Activated CD4-positive, alpha-beta T cell treated with anti-CD3 and anti-CD28 coated beads for 24 hours (primary cell): ENCODE measurements at regions not wholly inside any gene's neighbourhood (a gene's known extent, or its start where the extent isn't known, plus 50 kb on each side); places are given as distances from the start of the nearest gene placed in this dataset.

ENCODE experiments used
- DNase-seq, 2 donors: peaks; one replicate each; pipeline ENCODE4 v3.0.0-alpha.2; 2020; ENCODE audit warnings: low read depth in 2 of 2

DNA sequence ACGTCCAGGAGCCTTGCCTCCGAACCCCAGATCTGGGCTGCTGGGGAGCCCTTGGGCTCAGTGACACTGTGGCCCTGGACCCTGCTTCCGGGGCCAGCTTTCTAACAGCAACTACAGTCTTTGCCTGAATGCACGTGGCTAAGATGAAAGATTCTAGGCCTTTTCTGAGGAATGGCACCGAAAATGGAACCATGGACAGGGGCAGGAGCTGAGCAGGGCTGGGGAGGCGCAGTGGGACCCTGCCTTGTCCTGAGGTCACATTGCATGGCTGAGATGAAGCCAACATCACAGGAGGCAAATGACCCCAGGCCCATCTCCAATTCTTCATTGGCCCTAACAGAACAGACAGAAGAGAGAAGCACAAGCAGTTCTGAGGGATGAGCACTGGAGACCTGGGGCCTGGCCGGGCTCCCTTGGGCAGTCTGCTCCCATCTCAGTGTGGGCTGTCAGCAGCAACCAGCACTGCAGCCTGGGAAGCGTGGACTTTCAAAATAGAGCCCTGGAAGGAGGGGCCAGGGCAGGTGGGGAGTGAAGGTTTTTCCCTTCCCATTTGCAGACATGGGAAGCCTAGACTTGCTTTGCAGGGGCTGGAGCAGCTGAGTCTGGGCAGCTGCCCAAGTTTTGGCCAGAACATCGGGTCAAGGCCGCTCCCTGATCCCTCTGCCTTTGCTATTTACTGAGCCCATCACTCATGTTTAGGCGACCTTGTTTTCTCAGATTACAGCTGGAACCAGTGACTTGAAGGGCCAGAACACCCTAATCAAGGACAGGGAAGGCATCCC, 114.4 kb upstream of the TCERG1L start:
- no peak for DNase-seq

DNA sequence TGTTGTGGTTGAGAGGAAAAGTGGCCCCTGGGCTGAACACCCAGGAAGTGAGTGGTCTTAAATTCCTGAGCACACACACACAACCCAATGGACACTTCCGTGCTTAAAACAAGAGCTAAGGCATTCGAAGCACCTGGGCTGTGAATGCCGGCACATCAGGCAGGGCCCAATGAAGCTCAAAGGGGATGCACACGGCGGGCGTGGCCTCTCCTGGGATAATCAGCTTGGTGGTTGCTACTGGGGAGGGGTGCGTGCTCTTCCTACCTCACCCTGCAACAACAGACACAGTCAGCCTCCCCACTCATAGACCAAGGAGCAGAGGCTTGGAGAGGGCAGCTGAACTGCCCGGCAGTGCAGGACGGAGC, 115.0 kb upstream of the TCERG1L start:
- DNase-seq: no peak

DNA sequence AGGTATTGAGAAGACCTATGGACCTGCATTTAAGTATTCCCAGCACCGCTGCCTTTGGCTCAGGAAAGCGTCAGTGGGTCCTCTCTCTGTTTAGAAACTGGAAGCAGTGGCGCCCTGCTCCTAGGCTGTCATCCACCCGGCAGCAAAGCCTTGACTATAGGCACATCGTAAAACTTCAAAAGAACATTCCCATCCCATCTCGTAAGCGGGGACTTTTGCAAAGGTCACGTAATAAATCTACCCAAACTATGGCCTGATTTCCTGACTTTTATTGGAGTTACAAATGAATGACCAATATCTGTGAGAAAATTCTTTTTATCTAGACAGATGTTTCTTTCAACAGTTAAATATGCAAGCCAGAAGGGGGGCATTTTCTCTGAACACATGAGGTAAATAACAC, 115.8 kb upstream of the TCERG1L start:
- no peak for DNase-seq

DNA sequence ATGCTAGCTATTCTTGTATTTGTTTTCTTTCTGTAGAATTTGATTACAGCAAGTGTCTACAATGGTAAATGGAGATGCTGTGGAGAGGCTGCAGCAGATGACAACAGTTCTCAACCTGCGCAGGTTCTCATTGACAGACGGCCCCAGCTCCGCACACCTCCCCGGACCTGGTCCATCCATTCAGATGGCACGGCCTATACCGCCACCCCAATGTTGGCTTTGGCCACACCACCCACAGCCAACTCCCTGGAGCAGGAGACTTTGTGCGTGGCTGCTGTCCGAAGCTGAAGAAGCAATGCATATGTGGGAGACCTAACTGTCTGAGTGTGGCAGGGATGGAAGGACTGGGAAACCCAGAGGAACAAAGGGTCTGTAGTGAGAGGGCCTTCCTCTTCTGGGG, 116.4 kb upstream of the TCERG1L start:
- DNase-seq: no peak

DNA sequence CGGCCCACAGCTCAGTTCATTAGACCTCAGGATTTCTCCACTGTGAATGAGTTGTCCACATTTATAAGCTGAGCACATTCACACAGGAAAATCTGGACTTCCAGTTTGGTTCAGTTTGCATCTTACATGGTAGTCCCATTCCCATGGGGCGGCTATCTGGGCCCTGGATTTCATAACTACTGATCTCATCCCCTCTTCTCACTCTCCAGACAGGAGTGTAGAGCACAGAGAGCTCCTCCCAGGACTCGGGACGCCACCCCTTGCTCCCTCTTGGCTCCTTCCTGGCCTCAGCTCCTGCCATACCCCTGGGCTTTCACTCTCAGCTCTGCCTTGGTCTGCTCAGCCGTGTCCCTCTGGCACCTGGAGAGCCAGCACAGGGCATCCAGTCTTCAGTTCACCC, 117.6 kb upstream of the TCERG1L start:
- no peak for DNase-seq

DNA sequence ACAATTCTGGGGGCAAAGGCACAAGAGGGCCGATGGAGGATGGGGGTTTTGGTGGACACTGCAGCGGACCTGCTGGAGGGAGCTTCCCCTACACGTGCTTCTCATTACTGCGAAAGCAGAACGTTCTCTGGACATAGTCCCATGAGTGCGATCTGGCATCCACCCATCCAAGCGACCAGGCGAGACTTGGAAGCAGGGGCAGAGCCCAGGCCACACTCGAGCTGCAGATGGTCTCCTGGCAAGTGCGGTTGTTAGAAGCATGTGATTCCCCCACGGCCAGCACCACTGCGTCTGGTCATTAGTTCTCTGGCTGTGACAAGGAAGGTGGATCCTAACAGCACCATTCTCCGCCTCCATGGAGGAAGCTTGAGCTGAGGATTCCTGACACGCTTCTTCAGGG, 118.4 kb upstream of the TCERG1L start:
- no peak for DNase-seq

DNA sequence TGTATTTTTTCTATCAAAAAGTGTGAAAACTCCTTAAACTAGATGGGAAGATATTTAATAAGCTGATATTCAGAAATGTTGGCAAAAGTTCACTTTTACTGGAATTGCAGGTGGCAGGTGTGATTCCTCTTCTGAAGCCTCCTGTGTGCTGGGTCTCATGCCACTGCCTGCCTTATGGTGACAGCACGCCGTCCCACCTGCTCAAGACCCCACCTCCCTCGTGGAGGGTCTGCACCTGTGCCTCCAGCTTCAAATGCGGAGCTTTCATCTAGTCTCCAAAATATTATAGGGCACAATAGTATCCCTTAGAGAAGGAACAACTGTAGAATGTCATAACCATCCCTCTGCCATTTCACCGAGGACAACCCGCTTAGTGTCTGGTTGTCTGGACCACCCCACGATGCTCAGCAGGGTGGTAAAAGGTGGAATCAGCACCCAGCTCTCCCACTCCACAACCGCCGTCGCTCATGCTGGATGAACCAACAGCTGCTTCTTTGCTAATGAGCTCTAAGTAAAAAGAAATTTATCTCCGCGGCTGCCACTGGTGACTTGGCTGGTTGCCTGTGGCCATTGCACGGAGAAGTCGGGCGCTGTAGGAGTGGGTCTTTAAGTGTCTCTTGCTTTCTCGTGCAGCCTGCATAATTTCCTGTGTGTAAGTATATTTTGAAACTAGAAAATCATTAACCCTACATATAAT, 119.3 kb upstream of the TCERG1L start:
- no peak for DNase-seq

DNA sequence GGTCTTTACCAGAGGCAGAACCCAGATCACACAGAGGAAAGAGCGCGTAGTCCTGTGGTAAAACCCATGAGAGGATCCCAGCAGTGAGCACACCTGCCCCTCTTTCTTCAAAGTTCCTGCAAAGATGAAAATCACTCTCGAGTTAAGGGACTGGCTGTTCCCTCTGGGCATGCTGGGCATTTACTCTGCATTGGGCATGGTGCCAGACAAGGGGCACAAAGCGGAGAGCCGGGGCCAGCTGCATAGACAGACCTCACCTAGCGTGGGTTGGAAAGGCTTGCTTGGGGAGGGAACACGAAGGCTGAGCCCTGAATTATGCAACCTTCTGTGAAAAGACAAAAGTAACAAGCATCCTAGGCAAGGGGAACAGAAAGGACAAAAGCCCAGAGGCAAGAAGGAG, 120.0 kb upstream of the TCERG1L start:
- no peak for DNase-seq

DNA sequence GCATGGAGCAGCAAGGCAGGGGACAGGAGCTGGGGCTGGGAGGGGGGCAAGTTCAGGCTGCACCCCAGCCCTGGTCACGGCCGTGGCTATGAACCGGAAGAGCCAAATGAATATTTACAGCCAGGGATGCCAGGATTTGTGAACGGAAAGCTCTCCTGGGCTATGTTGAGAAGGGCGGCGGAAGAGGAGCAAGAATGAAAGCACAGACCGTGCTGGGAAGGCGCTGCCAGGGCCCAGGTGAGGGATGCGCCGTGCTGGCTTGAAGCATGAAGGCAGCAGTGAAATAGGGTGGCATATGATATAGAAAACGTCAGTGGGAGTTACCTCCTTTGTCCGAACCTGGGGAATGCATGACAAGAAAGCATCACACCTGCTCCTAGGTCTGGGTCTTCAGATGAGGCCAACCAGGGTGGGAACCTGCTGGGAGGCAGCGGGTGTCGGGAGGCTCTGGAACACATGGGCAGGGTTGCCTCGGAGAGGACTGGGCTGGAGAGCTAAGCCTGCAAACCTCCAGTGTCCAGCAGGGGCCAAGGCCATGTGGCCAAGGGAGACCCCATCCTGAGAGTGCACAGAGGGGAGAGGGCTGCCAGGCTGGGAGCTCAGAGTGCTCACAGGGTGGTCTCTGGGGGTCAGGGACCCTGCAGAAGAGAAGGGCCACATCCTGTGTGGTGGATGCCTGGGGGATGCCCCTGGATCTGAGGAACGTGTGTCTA, 120.6 kb upstream of the TCERG1L start:
- no peak for DNase-seq

DNA sequence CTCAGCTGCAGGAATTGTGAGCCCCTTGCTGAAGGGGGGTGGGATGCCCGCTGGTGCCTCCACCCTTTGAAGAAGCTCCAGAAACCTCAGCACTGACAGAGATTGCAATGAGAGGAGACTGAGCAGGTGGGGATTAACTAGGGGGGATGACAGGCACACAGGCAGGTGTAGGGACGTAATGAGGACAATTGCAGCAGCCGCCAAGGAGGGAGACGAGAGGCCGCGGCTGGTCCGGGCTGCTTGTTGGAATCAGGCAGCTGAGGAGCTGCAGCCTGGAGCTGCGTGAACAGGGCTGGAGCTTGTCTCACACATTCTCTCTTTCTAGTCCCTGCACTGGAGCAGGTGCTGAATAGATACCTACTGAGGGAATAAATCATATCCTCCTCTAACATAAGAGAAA, 122.0 kb upstream of the TCERG1L start:
- DNase-seq: no peak

DNA sequence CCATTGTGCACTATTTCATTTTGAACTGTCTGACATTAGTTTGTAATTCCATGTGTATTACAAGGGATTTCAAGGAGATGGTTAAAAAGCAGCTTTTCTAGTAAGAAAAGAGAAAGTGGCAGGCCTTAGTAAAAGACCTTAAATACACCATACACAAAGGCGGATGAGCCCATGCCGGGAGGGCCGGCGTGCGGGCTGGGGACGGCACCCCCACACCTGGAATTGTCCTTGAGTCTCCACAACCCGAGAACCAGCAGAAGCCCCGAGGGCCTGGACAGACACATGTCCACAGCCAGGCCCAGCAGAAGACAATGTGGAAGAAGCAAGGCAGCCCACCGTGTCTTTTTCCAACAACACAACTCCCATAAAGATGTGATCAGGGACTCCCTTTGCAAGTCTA, 123.7 kb upstream of the TCERG1L start:
- no peak for DNase-seq

DNA sequence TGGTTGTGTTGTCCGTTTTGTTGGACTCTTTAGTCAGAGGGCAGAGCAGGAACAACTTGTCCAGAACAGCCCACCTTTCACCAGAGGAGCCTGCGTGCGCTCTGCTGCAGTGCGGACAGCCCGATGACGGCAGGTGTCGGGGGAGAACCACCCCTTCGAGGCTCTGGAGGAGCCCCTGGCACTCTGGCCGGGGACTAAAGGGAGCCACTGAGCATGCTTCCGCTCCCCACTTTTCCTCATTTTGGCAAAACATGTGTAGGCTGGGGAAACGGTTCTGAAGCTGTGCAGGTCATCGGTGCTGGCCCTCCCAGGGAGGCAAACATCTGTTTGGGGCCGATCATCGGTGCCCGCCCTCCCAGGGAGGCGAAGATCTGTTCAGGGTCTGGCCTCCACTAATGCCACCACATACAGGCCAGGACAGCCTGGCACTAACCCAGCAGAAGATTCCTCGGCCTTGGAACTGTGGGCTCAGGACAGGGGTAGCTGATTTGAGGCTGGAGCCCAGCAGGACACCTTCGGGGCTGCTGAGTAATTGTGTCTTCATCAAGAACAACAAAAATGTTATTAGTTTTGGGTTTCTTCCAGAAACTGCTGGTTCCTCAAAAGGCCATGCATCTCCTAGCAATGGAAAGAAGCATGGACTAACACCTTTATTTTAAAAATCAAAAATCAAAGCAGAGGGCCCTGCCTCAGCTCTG, 124.4 kb upstream of the TCERG1L start:
- no peak for DNase-seq

DNA sequence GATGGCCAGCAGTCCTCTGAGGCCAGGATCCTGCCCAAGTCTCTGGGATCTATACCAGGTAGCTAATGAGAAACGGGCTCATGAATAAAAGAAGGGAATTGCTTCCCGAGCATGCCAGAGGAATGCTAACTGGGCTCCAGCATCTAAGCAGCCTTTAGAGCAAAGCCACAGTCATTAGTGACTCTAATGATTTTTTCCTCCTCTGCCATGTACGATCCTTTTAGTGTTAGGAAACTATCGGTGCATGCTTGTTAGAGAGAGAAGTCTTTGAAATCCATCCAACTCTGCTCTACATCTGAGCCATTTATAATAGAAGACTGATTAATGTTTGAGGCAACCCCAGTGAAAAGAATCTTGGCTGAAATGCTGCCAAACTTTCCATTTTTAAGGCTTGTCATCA, 124.9 kb upstream of the TCERG1L start:
- DNase-seq: no peak

DNA sequence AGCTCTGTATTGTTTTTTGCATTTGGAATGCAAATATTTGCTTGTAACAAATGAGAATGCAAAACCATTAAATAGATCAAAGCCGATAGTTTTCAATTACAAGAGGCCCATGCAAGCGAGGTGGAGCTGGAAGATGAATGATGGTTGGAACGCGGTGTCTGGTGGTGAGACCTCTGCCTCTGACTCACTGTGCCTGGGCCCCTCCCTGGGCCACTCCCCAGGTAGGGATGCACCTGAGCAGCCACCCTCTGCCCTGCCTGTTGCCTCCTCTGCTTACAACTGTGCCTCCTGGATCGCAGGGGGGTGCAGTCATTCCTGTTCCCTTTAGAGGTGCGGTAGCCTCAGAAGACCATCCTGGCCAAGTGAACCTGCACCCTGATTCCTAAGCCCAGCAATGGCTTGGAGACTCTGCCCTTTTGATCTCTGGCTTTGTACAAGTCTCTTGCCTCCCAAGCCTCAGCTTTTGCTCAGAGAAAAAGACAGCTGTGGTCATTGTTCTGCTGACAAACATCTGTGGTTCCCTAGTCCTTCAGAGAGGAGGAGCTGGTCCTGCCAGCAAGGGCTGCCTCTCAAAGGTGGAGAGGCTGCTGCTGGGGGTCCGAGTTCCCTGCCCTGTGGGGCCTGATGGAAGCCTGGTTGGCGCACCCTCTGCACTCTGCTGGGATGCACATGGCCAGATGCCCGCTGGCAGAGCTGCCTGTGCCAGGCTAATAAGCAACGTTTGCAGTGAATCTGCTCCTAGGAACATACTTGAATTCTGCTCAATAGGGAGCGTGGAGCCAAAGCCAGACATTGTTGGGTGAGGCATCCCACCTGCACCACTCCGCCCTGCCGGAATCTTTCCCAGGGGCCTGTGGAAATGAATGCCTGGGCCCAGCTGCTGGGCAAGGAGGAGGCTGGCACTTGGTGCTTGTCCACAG, 126.3 kb upstream of the TCERG1L start:
- DNase-seq: no peak

DNA sequence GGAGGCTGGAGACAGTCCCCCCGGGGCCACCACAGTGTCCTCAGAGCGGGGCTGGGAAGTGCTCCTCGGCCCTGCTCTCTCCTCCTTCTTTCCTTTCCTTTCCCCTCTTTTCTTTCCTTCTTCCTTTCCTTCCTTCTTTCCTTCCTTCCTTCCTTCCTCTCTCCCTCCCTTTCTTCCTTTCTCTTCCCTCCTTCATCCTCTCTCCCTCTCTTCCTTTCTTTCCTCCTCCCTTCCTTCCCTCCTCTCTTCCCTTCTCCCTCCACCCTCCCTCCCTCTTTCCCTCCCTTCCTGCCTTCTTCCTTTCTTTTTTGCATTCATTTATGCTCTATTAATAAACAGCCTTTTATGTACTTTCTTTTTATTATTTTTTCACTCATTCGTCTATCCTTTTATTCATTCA, 127.1 kb upstream of the TCERG1L start:
- no peak for DNase-seq

DNA sequence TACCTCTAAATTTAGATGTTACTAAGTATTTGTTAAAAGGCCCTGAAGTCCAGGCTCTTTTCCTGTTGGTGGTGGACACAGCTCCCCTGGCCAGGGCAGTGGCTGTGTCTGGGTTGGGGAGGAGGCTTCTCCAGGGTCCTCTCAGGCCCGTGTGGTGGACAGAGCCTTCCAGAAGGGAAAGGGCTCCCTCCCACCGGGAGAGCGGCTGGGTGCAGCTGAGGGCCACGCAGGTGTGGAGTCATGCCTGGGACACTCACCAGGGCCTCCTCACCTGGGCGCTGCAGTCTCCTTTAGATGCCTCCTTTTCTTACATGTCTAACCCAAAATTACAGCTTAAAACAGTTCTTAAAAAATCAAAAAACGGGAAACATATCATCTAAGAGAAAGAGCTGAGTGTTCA, 128.2 kb upstream of the TCERG1L start:
- DNase-seq: no peak

DNA sequence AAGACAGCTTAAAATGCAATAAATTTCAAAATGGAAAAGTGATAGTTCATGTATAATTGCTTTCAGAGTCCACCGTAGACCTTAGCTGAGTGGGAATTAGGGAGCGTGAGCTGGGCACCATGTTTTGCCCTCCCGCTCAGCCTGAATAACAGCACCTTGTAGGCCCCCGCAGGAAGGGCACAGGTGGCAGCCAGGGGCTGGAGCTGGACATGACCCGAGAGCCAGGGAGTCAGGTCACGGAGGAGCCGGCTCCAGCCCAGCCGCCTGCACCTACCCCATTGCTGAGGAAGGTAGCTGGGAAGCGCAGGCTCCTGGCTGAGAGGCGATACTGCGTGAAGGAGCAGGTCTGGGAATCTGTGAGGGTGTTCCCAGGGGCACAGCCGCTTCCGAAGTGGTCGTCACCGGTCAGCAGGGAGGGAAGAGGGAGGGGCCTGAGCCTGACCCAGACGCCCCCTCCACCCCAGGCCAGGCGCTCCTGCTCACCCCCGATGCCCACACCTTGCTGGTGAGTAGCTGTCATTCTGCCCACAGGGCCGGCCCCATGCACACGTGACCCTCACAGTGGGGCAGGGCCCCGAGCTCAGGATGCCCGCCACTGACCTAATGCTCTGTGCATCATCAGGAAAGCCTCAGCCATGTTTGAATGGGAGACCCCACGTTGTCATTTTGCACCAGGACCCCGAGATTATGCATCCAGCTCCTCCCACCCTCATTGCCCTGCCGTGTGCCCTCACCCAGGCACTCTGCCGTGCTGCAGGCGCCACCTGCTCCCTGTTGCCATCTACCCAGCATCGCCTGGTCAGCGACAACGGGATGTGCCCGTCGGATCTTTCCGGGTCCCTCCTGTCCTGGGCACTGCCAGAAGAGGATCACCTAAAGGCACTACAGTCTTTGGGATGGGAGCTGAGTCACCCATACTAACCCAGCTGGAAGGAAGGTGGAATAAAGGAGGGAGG, 129.2 kb upstream of the TCERG1L start:
- no peak for DNase-seq

DNA sequence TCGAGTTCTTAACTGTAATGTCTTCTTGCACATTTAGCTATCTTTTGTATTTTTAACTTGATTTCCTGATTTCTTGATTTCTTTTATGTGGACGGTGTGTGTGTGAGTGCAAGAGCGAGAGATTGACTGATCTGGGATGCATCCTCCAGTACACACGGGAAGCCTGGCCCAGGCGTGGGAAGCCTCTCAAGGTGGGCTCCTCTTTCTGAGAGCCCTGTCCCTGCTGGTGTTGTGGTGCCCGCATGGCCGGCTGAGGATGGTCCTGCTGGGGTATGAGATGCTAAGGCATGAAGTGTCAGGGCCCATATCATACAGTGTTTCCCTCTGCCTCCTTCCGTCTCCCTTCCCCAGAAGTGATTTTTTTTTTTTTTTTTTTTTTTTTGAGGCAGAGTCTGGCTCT, 130.8 kb upstream of the TCERG1L start:
- DNase-seq: no peak

DNA sequence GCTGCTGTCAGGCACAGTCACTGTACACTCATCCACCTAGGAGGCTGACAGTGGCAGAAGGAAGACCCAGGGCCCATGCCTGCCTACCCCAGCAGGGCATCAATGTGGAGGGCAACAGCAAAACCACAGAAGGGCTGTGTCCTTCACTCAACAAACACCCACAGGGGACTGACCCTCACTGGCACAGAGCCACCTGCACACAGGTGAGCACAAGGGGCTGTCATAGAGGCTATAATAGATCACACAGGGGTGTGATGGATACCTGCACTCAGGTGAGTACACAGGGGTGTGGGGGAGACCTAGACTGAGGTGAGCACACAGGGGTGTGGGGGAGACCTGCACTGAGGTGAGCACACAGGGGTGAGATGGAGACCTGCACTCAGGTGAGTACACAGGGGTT, 132.8 kb upstream of the TCERG1L start:
- no peak for DNase-seq

DNA sequence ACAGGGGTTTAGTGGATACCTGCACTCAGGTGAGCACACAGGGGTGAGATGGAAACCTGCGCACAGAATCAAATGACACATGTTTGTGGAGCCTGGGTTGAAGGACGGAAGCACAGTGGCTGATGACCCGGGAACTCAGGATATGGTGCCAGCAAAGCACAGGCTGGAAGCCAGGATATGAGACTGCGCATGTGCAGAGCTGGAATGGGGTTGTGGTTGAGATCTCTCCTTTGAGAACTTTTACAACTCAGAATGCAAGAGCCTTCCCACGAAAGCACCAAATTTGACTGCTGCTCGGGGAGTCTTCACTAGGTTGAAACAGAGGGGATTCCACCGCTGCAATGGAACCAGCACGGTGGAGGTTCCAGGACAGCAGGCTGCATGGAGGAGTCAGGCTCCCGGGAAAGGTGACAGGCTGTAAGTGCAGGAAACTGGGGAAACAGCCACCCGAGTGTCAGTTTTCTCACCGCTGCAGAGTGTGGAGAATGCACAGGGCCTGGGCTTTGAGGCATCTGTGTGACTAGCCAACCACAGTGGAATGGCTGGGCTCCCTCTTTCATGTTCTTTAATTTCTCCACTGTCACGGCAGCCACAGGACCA, 133.4 kb upstream of the TCERG1L start:
- DNase-seq: no peak
